ENCODE measurements at regions not wholly inside any gene's neighbourhood (a gene's known extent, or its start where the extent isn't known, plus 50 kb on each side); places are given as distances from the start of the nearest gene placed in this dataset.

DNA sequence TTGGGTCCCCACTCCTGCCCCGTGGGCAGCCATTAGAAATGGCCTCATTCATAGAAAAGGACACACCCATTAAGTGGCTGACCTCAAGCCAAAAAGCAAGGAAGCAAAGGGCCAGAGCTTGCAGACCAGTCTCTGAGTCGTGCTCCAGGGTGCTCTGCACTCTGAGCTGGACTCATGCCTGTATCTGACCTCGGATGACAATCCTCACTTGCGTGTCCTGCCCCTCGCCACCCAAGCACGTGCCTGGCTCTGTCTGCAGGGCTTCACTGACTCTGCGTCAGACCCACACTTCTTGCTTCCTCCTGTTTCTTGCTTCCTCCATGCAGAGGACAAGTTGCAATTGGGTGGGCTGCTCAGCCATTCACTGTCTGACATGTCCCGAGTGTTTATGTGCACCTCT is 138.8 kb downstream of the OAT start:
- H2BK20ac ChIP-seq (ENCODE audit: low read depth, low read length) = no peak overlapping the region
- no peak overlapping the region for H2AK5ac ChIP-seq (ENCODE audit: low read depth, low read length)
- ChIA-PET CTCF (interaction anchor here (1.1 kb wide), 1 partner anchor 286 kb away, joined by 3 read pairs; no protein-coding TSS in a partner anchor), POLR2A (ENCODE audit: unreplicated experiment) (no interaction called here)
- TF ChIP-seq, protein P1, sequence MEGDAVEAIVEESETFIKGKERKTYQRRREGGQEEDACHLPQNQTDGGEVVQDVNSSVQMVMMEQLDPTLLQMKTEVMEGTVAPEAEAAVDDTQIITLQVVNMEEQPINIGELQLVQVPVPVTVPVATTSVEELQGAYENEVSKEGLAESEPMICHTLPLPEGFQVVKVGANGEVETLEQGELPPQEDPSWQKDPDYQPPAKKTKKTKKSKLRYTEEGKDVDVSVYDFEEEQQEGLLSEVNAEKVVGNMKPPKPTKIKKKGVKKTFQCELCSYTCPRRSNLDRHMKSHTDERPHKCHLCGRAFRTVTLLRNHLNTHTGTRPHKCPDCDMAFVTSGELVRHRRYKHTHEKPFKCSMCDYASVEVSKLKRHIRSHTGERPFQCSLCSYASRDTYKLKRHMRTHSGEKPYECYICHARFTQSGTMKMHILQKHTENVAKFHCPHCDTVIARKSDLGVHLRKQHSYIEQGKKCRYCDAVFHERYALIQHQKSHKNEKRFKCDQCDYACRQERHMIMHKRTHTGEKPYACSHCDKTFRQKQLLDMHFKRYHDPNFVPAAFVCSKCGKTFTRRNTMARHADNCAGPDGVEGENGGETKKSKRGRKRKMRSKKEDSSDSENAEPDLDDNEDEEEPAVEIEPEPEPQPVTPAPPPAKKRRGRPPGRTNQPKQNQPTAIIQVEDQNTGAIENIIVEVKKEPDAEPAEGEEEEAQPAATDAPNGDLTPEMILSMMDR (conservative IDR thresholded peaks at IDR 0.05; ENCODE audit: low read depth, low read length) = no peak
- no peak for TF ChIP-seq POLR2A (IDR thresholded peaks at IDR 0.05; ENCODE audit: low read depth, low read length)
- no peak overlapping the region for H4K91ac ChIP-seq (ENCODE audit: insufficient read depth, low read depth, low read length)
- H3K9me3 ChIP-seq (ENCODE audit: control insufficient read depth, insufficient read depth, low read length) = peaks cover 22% of the 10 kb centered on the region
- H3K4me1 ChIP-seq (ENCODE audit: control insufficient read depth, insufficient read depth, low read length) = no peaks in the 10 kb centered on the region
- H3K18ac ChIP-seq (ENCODE audit: low read depth, low read length) = no peak overlapping the region
- WGBS, 2 experiments (ENCODE audit: extremely low coverage in 2 of 2, insufficient read length in 1 of 2) = 49% methylated on average over 8 of the region's 8 CpGs; no CpG with 5 or more reads in 1 of the 2 experiments
- no peak overlapping the region for H4K8ac ChIP-seq (ENCODE audit: low read depth in 2 of 2, low read length in 2 of 2)
- no peak overlapping the region for H3K27ac ChIP-seq (ENCODE audit: insufficient read depth, low read length)
- no peak overlapping the region for H2AFZ ChIP-seq (replicated peaks; ENCODE audit: low read length, poor library complexity)
- no peak overlapping the region for H3K56ac ChIP-seq (ENCODE audit: extremely low read depth, insufficient read depth, low read length)
- H2AK9ac ChIP-seq (replicated peaks; ENCODE audit: low read depth, low read length, poor library complexity) = no peak overlapping the region
- no peak overlapping the region for H4K5ac ChIP-seq (ENCODE audit: low read depth, low read length)
- H3K9ac ChIP-seq (ENCODE audit: low read depth, low read length) = no peak overlapping the region
- no peak for ATAC-seq (ENCODE audit: low read depth)
- BruUV-seq (replicated peaks) = no TSS peak
- no peak overlapping the region for H3K14ac ChIP-seq (replicated peaks; ENCODE audit: low read depth, low read length)
- no peak overlapping the region for H2BK120ac ChIP-seq (ENCODE audit: low read depth, low read length)
- no peaks in the 10 kb centered on the region for H4K20me1 ChIP-seq (ENCODE audit: insufficient read depth, low read length)
- H3K27me3 ChIP-seq (ENCODE audit: control insufficient read depth, insufficient read depth, low read length) = no peaks in the 10 kb centered on the region
- no peak overlapping the region for H3K4me3 ChIP-seq (ENCODE audit: insufficient read depth, low read depth, low read length)
- no peak for DNase-seq
- in situ Hi-C loops (cut with MboI; ENCODE audit: low sequenced_read_pairs) = no loop called here
- no peak overlapping the region for H3K4ac ChIP-seq (ENCODE audit: low read depth, low read length)
- H3K79me1 ChIP-seq (ENCODE audit: low read depth in 1 of 2, low read length in 2 of 2) = no peaks in the 10 kb centered on the region
- H3K23ac ChIP-seq (ENCODE audit: low read depth, low read length) = no peak overlapping the region
- intact Hi-C loops (cut with micrococcal nuclease) = no loop called here
- H2BK15ac ChIP-seq (ENCODE audit: low read depth, low read length) = no peak overlapping the region
- no peaks in the 10 kb centered on the region for H3K9me1 ChIP-seq (ENCODE audit: insufficient read depth, low read length)
- no peaks in the 10 kb centered on the region for H3K36me3 ChIP-seq (ENCODE audit: control insufficient read depth, insufficient read depth, low read length)
- H3K4me2 ChIP-seq (ENCODE audit: low read depth, low read length) = no peak overlapping the region
- dilution Hi-C loops (cut with HindIII; ENCODE audit: low sequenced_read_pairs, unreplicated experiment) = no loop called here
- H2BK5ac ChIP-seq (ENCODE audit: low read depth, low read length, poor library complexity, severe bottlenecking) = no peak overlapping the region
